HG03039 (cell line): ENCODE measurements at regions not wholly inside any gene's neighbourhood (a gene's known extent, or its start where the extent isn't known, plus 50 kb on each side); places are given as distances from the start of the nearest gene placed in this dataset.

Experiments
- ATAC-seq: cut with Tn5 transposase; IDR thresholded peaks from one replicate; pipeline ENCODE4 v1.9.1; 2021; ENCODE audit warnings: mild to moderate bottlenecking, moderate library complexity; ENCODE audit not compliant: unreplicated experiment

- no peak for ATAC-seq
Measured at GRCh38 chr1:65741993-65742392, 50.7 kb upstream of the PDE4B start.
